Hepatocyte (in vitro differentiated cells): ENCODE measurements at regions not wholly inside any gene's neighbourhood (a gene's known extent, or its start where the extent isn't known, plus 50 kb on each side); places are given as distances from the start of the nearest gene placed in this dataset.

Experiments
- CTCF ChIP-seq: fragments of 200-600 bp; sonication (generic); IDR thresholded peaks from 2 replicates; pipeline ENCODE4 v1.5.1; 2016; ENCODE audit warnings: antibody characterized with exemption, mild to moderate bottlenecking; ENCODE audit not compliant: poor library complexity
- EZH2 ChIP-seq: fragments of 200-600 bp; sonication (generic); IDR thresholded peaks from 2 replicates; pipeline ENCODE4 v1.6.1; 2016; ENCODE audit warnings: antibody characterized with exemption, mild to moderate bottlenecking, borderline replicate concordance
- EZH2phosphoT487 ChIP-seq: fragments of 200-600 bp; sonication (generic); IDR thresholded peaks from one replicate; pipeline ENCODE4 v1.6.1; 2018; ENCODE audit warnings: antibody characterized with exemption, mild to moderate bottlenecking, low read depth, moderate library complexity; ENCODE audit not compliant: unreplicated experiment, severe bottlenecking

- TF ChIP-seq EZH2 (no peak), CTCF (no peak), EZH2phosphoT487 (no peak)
Measured at GRCh38 chr7:54690892-54691291, 68.1 kb downstream of the SEC61G start.
